GM19328 (cell line): ENCODE measurements at regions not wholly inside any gene's neighbourhood (a gene's known extent, or its start where the extent isn't known, plus 50 kb on each side); places are given as distances from the start of the nearest gene placed in this dataset.

ENCODE experiments used
- ATAC-seq: cut with Tn5 transposase; IDR thresholded peaks from one replicate; pipeline ENCODE4 v1.9.1; 2021; ENCODE audit warnings: mild to moderate bottlenecking, moderate library complexity; ENCODE audit not compliant: unreplicated experiment

DNA sequence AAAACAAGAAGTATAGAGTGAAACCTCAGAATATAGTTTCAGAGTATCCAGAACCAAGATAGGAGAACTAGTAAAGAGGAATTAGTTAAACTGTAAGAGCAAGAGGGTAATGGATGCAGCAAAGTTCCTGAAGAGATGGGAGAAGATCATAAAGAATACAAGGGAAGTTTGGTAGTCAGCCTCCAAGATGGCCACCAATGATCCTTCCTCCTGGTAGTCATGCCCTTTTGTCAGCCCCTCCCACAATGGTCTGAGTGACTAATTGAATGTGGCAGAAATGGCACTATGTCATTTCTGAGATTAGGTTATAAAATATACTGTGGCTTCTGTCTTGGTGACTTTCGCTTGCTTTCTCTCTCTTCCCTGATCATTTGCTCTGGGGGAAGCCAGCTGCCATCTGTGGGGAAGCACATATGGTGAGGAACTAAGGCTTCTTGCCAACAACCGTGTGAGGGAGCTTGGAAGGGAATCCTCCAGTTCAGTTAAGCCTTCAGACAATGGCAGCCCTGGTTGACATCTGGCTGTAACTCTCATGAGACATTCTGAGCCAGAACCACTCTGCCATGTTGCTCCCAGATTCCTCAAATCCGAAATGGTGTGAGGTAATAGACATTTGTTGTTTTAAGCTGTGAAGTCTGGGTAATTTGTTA lies 55.3 kb upstream of the AMN1 start:
- no peak for ATAC-seq

GRCh38 chr12:31783556-31783955 lies 54.7 kb upstream of the AMN1 start:
- no peak for ATAC-seq

- no peak for ATAC-seq
Measured at GRCh38 chr12:31781894-31782540, 53.2 kb upstream of the AMN1 start.

GRCh38 chr12:31780096-31780495 lies 51.3 kb upstream of the AMN1 start:
- no peak for ATAC-seq

DNA sequence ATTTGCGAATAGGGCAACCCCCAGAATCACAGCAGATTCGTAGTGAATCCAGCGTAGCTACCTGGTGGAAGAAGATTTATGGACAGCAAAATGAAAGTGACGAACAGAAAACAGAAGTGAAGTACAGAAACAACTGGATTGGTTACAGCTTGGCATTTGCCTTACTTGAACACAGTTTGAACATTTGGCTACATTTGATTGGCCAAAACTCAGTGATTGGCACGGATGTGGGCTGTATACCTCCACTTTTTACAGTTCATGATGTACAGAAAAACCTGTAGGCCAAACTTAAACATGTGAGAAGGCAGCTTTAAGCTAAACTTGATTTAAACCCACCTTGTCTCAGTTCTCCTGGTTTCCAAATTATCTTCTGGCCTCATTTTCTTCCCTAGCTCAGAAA lies 49.9 kb upstream of the AMN1 start:
- no peak for ATAC-seq
